ENCODE measurements at regions not wholly inside any gene's neighbourhood (a gene's known extent, or its start where the extent isn't known, plus 50 kb on each side); places are given as distances from the start of the nearest gene placed in this dataset.
A peak's percentile ranks its signal among the peaks of the same experiment; 100 is the strongest.

DNA sequence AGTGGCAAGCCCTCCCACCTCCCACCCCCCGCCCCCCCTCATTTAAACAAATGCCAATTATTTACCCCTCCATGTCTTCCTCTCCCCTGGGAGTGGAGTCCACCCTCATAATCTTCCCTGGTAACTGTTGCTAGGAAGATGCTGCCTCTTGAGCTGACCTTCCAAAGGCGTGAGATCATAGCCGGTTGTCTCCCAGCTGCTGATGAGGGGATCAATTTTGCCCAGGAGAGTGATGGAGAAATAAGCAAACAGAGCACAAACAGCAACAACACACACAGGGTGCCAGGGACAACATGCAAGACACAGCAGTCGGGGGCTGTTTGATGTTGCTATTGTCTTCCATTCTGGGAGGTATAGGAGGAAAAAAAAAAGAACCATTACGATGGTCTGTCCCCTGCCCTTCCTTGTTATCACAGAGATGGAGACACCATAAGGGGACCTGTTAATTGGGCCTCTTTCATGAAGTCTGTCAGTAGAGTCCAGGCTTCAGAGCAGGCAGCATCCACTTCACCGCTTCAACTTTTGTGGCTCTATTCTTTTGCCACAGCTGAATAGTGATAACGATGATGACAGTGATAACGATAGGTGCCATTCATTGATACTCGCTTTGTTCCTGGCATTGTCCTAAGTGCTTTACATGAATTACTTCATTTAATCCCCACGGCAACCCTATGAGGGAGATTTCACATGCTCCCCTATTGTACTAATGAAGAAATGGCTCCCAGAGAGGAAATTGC, 76.9 kb upstream of the RGMA start:
- DNase-seq (ENCODE audit: low spot score): no peak

DNA sequence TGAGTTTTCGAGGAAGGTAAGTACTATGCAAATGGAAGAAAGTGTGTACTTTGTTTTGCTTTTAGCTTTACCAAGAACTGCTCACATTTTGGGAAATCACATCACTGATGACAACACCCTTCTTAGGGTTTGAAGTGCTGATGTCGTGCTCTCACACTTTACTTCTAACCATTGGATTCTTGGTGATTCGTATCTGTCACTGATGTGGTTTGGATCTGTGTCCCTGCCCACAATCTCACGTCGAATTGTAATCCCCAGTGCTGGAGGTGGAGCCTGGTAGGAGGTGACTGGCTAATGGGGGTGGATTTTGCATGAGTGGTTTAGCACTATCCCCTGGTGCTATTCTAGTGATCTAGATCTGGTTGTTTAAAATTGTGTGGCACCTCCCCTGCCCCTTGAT, 75.4 kb upstream of the RGMA start:
- DNase-seq (ENCODE audit: low spot score): no peak

DNA sequence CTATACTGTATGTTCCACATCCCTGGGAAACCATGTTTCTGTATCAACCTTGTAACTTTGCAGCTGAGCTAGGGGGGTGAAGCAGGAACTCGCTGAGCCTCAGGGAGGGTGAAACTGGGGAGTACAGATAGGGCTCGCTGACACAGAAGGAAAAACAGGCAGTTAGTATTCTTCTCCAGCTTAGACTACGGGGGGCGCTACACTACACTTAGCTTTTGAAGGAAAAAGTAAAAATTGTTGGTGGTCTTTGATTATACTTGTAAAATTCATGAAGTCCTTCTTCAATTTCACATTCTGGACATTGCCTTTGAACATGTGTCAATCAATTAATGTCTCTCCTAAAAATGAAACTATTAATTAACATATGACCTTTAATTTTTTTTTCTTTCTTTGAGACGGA, 73.5 kb upstream of the RGMA start:
- no peak for DNase-seq (ENCODE audit: low spot score)

DNA sequence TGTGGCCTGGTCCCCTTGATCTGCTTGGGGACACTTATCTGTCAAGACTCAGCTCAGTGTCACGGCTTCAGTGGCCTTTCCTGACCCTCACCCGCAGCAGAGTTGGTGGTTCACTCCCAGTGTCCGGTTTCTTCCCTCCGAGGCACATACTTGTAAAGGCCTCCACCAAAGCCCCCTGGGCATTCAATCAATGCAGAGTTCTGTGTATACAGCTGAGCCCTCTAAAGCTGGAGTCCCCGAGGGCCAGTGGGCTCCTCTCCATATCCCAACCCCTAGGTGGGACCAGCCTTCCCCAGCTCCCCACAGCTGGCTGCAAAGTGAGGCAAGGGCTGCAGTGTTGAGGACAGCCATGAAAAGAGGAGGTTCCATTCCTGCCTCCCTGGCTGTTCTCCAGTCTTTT, 70.9 kb upstream of the RGMA start:
- DNase-seq (ENCODE audit: low spot score): no peak

DNA sequence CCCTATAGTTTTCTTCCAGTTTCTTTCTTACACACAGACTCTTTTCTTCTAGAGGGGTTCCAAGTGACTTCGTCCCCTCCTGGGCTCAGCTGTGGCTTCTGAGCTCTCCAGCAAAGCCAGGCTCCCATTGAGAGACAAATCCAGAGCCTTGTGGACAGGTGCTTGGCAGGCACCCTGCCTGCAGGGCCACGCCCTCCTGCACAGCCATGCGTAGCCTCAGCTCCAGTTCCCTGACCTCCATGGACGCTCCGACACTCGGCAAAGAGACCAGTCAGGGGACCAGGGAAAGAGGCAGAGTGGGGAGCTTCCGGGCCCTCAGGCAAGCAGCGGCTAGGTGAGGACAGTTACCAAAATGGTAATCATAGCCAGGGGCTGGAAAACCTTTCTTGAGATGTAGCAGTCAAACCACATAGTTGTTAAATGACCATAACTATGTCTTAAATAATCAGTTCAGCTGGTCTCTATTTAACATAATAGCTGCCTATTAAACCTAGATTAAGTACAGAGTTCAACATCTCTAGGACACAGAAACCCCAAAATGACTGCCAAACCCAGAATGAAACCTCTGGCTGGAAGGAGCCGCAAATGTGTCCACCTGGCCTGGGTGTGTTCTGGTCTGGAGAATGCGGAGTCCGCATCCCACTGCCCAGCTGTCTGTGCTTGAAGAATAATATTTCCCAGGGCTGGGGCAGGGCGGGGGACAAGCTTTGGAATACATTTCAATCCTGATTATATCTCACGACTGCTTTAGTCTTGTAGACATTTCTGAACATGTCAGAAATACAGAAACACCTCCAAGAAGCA, 69.3 kb upstream of the RGMA start:
- DNase-seq (ENCODE audit: low spot score): no peak

DNA sequence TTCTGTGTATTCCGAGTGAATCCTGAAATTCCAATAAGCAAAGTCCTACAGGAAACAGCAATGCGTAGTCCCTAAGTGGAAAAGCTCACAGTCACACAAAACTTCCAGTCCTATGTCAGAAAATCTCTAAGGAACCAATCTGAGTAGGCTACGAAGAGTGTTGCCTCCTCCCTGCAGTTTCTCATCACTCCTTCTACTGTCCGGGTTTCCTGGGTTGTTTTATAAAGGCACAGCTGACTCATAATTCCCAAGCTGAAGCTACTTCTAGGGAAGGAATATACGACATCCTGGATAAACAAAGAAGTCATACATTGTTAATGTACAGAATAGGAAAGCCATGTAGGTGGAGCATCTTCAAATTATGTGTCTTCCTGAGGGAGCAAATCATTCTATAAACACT, 65.7 kb upstream of the RGMA start:
- no peak for DNase-seq (ENCODE audit: low spot score)

DNA sequence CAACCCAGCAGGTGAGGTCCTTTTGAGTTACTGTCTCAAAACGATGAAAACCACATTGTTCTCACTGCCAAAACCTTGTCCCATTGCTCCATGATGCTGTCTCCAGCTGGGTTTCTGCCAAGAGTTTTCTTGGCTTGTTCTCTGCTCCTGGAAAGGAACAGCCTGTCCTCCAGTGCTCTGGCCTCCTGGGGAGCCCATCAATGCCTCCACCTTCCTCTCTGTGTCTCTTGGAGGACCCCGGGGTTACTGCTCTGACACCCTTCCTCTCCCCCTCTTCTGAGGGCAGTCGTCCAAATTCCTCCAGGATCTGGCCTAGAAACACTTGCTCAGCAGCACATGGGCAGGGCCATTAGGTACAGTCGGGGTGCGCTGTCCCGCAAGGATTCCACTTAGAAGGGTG, 63.9 kb upstream of the RGMA start:
- peak; percentile 76 for DNase-seq (ENCODE audit: low spot score)

DNA sequence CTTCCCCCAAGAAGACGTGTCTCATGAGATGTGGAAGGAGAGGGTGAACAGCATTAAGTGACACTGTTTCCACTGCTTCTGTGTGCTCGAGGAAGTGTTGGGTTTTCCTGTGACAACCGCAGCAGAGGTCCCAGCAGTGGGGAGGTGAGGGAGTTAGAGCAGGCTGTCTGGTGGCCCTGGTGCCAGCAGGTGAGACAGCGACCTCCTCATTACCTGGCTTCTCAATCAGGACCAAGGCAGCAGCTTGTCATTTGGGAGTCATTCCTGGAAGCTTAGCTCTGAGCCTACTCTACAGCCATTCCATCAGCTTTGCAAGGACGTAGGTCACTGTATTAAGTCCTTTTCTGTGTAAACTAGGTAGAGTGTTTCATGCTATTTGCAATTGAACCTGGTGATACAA, 63.3 kb upstream of the RGMA start:
- no peak for DNase-seq (ENCODE audit: low spot score)

DNA sequence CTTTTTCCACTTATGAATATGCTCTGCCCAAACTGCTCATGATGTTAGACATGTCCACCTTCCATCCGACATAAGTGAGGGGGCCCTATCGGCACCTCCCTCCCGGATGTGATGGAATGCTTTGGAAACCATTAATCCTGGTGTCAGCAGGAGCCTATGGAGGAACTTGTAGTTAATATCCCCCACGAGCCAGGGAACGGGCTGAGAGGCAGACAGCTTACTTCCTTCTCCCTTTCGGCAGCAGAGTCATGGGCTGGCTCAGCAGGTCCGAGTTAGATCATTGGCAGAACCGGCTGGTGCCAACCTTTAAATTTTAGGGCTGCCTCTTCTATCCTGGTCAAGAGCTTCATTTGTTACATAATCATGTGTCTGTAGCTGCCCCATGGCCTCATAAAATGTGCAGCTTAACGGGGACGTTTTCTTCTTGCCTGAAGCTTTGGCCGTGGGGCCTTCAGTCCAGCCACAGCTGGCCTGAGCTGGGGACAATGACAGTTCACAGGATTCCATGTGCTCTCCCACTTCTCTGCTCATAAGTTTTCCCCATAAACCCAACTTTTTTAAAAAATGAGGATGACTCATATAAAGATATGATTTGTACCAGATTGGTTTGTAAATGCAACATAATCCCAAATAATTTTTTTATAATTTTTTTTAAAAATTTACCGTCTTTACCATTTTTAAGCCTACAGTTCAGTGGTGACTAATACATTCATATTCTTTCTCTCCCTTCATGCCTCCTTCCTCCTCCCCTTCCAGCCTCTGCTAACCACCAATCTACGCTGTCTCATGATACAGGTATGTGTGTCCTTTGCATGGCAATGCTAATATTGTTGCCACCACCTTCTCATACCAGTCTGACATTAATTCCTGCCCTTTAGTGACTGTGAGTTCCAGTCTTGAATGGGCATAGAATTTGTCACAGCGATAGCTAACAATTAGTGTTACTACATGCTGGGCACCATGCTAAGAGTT, 62.2 kb upstream of the RGMA start:
- DNase-seq (ENCODE audit: low spot score): no peak

DNA sequence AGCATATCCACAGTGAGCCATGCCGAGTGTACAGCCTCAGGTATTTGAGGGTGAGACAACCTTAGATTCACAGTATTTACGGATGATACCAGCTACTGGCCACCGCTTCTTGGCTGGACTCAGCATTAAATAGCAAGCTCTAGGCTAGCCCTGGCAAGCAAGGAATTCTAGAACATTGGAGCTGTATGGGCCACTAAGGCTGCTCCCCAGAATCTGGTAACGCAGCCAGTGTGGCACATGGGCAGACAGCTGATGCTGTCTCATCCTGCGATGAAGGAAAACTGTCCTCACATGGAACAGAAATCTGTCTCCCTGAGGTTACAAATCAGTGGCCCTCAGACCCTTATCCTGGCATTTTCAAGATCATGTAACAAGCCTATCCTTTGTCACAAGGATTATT, 57.6 kb upstream of the RGMA start:
- no peak for DNase-seq (ENCODE audit: low spot score)

DNA sequence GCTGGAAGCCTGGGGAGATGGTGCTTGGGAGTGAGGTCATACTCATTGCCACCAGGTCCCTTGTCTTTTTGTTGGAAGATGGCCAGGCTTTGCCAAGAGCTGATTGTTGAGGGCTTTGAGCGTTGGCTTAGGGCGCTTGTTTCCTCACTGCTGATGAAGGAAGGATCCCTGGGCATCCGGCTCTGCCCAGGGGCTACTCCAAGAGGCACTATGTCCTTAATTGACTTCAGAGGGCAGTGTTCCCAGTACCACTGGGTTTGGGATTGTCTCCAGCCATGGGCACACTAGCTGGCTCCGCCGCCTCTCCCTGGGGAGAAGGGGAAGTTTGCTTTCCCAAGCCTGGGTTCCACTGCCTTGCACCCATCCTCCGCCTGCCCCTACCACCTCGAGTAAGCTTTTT, 57.2 kb upstream of the RGMA start:
- DNase-seq (ENCODE audit: low spot score): peak; percentile 54

DNA sequence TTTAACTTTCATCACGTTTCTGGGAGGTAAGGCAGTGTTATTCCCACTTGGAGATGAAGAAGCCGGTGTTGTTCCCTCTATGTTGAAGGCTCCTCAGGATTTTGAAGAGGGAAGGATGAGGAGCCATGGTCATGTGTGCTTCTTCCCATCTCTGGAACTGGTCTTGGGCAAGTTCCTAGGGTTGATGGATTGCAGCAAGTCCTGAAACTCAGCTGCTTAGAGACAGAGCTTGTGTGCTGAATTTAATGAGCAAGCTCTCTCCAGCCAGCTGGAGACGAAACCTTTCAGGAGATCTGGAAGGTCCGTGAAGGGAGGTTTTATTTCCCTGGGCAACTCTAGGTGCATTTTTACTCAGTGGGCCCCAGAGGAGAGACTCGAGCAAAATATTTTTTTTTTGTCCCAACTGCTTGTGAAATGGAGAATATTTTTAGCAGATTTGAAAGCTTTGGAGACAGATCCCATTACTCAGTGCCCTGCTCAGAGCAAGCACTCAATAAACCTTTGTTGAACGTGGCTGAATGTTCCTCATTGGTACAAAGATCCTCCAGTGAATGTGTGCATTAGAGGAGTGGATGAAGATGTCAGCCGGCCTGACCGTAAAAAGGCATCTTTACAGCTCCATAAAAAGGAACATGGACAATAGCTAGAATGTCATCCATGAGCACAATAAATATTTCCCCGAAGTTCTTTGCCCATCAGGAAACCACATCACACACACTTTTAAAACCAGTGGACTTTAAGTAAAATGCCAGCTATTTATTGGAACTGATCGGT, 55.6 kb upstream of the RGMA start:
- DNase-seq (ENCODE audit: low spot score): peak; percentile 50

DNA sequence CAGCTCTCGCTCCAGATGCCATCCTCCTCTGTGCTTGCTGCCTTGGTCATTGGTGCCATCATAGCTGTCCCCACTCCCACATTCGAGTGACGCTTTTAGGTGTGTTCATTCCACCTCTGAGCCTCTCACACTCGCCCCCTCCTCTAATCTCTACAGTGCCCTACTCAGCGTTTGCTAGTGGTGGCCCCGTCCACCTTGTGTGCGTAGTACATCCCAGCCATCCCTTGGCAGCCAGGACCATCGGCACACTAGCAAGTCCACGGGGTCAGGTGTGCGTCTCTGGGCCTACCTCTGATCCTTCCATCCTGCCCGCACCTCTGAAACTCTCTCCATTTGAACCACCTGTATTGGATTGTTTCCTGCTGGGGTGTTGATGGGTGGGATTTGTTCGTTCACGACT, 54.2 kb upstream of the RGMA start:
- DNase-seq (ENCODE audit: low spot score): no peak

DNA sequence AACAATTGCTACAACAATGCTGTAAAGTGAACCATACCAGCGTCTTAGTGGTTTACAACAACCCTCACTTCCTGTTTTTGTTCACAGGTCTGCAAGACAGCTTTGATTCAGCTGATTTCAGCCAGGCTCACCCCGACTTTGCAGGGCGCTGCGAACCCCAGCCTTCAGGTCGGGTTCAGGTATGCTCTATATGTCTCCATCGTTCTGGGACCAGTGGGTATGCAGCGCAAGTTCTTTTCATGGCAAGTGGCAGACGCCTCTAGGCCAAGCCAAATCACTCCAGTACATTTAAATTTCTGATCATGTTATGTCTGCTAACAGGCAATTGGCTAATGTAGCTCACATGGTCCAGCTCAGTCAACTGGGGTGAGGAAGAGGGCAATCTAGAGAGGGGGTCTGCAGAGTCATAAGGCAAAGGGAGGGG, 52.4 kb upstream of the RGMA start:
- no peak for DNase-seq (ENCODE audit: low spot score)

DNA sequence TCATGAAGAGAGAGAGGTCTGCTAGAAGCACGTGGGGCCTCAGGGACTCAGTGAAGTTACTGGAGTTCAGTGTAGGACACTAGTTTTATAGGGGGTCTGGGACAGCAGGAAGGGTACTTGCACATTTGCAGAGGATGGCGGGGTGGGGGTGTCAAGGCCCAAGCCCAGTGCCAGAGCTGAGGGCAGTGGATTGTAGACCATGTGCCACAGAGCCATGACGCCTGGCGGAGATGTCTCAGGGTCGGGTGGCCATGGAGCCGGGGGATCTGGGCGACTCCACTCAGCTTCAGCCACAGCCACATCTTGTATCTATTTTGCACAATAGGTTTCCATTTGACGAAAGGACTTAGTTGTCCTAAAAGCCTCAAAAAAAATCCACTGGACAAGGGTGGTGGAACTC, 50.4 kb upstream of the RGMA start:
- no peak for DNase-seq (ENCODE audit: low spot score)

DNA sequence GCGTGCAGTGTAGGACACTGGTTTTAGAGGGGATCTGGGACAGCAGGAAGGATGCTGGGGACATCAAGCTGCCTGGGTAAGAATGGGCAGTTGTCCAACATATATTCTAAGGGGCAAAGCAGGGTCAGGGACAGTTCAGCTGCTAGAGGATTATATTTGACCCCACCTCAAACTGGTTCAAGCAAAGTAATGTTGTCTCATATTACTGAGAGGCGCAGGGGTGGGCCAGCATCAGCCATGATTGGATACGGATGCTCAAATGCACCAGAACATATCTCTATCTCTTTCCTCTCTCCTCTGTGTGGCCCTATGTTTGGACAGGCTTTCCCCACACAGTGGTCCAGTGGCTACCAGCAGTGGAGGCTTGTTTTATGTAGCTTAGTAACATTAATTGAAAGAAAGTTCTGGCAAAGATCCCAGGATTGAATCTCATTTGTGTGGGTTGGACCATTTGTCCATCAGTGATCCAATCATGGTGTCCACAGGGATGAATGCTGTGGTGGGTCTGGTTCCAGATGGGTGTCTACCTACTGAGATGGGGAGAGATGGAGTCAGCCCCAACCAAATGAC, 49.8 kb upstream of the RGMA start:
- DNase-seq (ENCODE audit: low spot score): no peak
